H9 (cell line): ENCODE measurements at regions not wholly inside any gene's neighbourhood (a gene's known extent, or its start where the extent isn't known, plus 50 kb on each side); places are given as distances from the start of the nearest gene placed in this dataset.

Experiments
- DNase-seq: peaks from one replicate; pipeline ENCODE4 v3.0.0-alpha.2; 2017
- H2AFZ ChIP-seq: one replicate; pipeline ENCODE4 v1.6.1; 2013; ENCODE audit warnings: mild to moderate bottlenecking, low read length, control low read depth, moderate library complexity
- H2AK5ac ChIP-seq: 2 replicates; pipeline ENCODE4 v1.6.1; 2013; ENCODE audit warnings: low read length, control low read depth, mixed read lengths; ENCODE audit not compliant: insufficient read length
- H2BK120ac ChIP-seq: one replicate; pipeline ENCODE4 v1.6.1; 2013; ENCODE audit warnings: low read depth, mild to moderate bottlenecking, low read length, control low read depth, inconsistent platforms; ENCODE audit not compliant: poor library complexity, severe bottlenecking
- H2BK12ac ChIP-seq: 2 replicates; pipeline ENCODE4 v1.6.1; 2013; ENCODE audit warnings: low read length, control low read depth, mixed read lengths, low read depth; ENCODE audit not compliant: insufficient read length
- H2BK15ac ChIP-seq: 2 replicates; pipeline ENCODE4 v1.6.1; 2013; ENCODE audit warnings: low read depth, low read length, control low read depth
- H2BK20ac ChIP-seq: one replicate; pipeline ENCODE4 v1.6.1; 2013; ENCODE audit warnings: low read depth, mild to moderate bottlenecking, low read length, control low read depth, inconsistent platforms; ENCODE audit not compliant: poor library complexity, severe bottlenecking
- H2BK5ac ChIP-seq: 2 replicates; pipeline ENCODE4 v1.6.1; 2013; ENCODE audit warnings: low read length, control low read depth, mixed read lengths; ENCODE audit not compliant: insufficient read length
- H3K14ac ChIP-seq: 2 replicates; pipeline ENCODE4 v1.6.1; 2013; ENCODE audit warnings: low read length, control low read depth; ENCODE audit not compliant: insufficient read depth
- H3K18ac ChIP-seq: 2 replicates; pipeline ENCODE4 v1.6.1; 2013; ENCODE audit warnings: low read depth, mild to moderate bottlenecking, mixed read lengths, low read length, control low read depth; ENCODE audit not compliant: insufficient read length
- H3K23ac ChIP-seq: 2 replicates; pipeline ENCODE4 v1.6.1; 2013; ENCODE audit warnings: low read length, control low read depth, mixed read lengths, low read depth; ENCODE audit not compliant: insufficient read length
- H3K23me2 ChIP-seq: 2 replicates; pipeline ENCODE4 v1.6.1; 2013; ENCODE audit warnings: low read depth, mild to moderate bottlenecking, mixed read lengths, low read length, control low read depth; ENCODE audit not compliant: insufficient read length, poor library complexity, severe bottlenecking
- H3K27ac ChIP-seq: 2 replicates; pipeline ENCODE4 v1.5.1; 2013; ENCODE audit warnings: low read length, control low read depth, mixed read lengths, low read depth; ENCODE audit not compliant: insufficient read length
- H3K27me3 ChIP-seq: 2 replicates; pipeline ENCODE4 v1.6.1; 2013; ENCODE audit warnings: low read length, control low read depth, inconsistent platforms; ENCODE audit not compliant: insufficient read depth
- H3K4ac ChIP-seq: 2 replicates; pipeline ENCODE4 v1.6.1; 2013; ENCODE audit warnings: low read depth, mild to moderate bottlenecking, control low read depth, inconsistent platforms, low read length, moderate library complexity
- H3K4me1 ChIP-seq: 2 replicates; pipeline ENCODE4 v1.6.1; 2013; ENCODE audit warnings: low read length, control low read depth, inconsistent platforms; ENCODE audit not compliant: insufficient read depth
- H3K4me2 ChIP-seq: 2 replicates; pipeline ENCODE4 v1.6.1; 2013; ENCODE audit warnings: low read length, control low read depth, mixed read lengths; ENCODE audit not compliant: insufficient read length, insufficient read depth
- H3K56ac ChIP-seq: 2 replicates; pipeline ENCODE4 v1.6.1; 2013; ENCODE audit warnings: low read depth, mild to moderate bottlenecking, mixed read lengths, low read length, control low read depth; ENCODE audit not compliant: insufficient read length
- H3K79me1 ChIP-seq: 2 replicates; pipeline ENCODE4 v1.6.1; 2013; ENCODE audit warnings: low read depth, mild to moderate bottlenecking, moderate library complexity, low read length, control low read depth, inconsistent platforms; ENCODE audit not compliant: insufficient read depth, poor library complexity, severe bottlenecking
- H3K79me2 ChIP-seq: 2 replicates; pipeline ENCODE4 v1.6.1; 2013; ENCODE audit warnings: low read length, control low read depth, inconsistent platforms; ENCODE audit not compliant: insufficient read depth
- H3K9ac ChIP-seq: 2 replicates; pipeline ENCODE4 v1.6.1; 2013; ENCODE audit warnings: low read length, control low read depth, mixed read lengths; ENCODE audit not compliant: insufficient read length; ENCODE audit errors: extremely low read depth
- H3K9me3 ChIP-seq: one replicate; pipeline ENCODE4 v1.6.1; 2013; ENCODE audit warnings: low read depth, low read length, inconsistent platforms; ENCODE audit not compliant: control insufficient read depth
- H3T11ph ChIP-seq: one replicate; pipeline ENCODE4 v1.6.1; 2013; ENCODE audit warnings: mild to moderate bottlenecking, low read length, control low read depth, inconsistent platforms
- H4K20me1 ChIP-seq: one replicate; pipeline ENCODE4 v1.6.1; 2013; ENCODE audit not compliant: control insufficient read depth, insufficient read length, insufficient read depth
- H4K5ac ChIP-seq: 2 replicates; pipeline ENCODE4 v1.6.1; 2013; ENCODE audit warnings: low read depth, mild to moderate bottlenecking, mixed read lengths, low read length, control low read depth; ENCODE audit not compliant: insufficient read length
- H4K8ac ChIP-seq: replicated peaks from 2 replicates; pipeline ENCODE4 v1.6.1; 2013; ENCODE audit warnings: low read length, control low read depth, mixed read lengths, low read depth; ENCODE audit not compliant: insufficient read length
- H4K91ac ChIP-seq: 2 replicates; pipeline ENCODE4 v1.6.1; 2013; ENCODE audit warnings: low read depth, mild to moderate bottlenecking, moderate library complexity, mixed read lengths, low read length, control low read depth; ENCODE audit not compliant: insufficient read length
- H3K27ac Mint-ChIP-seq, 3 experiments: 2 replicates in 2 of 3; 3 replicates in 1 of 3; pipeline ENCODE4 v1.8.0; 2020 to 2021; ENCODE audit warnings: mixed read lengths in 3 of 3, mild to moderate bottlenecking in 1 of 3, moderate library complexity in 1 of 3
- H3K27me3 Mint-ChIP-seq: 2 replicates; pipeline ENCODE4 v1.8.0; 2021; ENCODE audit warnings: low read depth, mild to moderate bottlenecking, moderate library complexity, mixed read lengths
- H3K36me3 Mint-ChIP-seq, 3 experiments: 2 replicates in 2 of 3; 3 replicates in 1 of 3; pipeline ENCODE4 v1.8.0; 2020 to 2021; ENCODE audit warnings: low read depth in 3 of 3, mixed read lengths in 3 of 3; ENCODE audit not compliant: insufficient read depth in 1 of 3
- H3K4me1 Mint-ChIP-seq, 2 experiments: 2 replicates each; pipeline ENCODE4 v1.8.0; 2020; ENCODE audit warnings: mixed read lengths in 2 of 2
- H3K4me3 Mint-ChIP-seq, 2 experiments: 2 replicates in 1 of 2; 3 replicates in 1 of 2; pipeline ENCODE4 v1.8.0; 2020 to 2021; ENCODE audit warnings: mild to moderate bottlenecking in 2 of 2, mixed read lengths in 2 of 2, moderate library complexity in 1 of 2
- H3K9me3 Mint-ChIP-seq, 2 experiments: 2 replicates in 1 of 2; 3 replicates in 1 of 2; pipeline ENCODE4 v1.8.0; 2020; ENCODE audit warnings: mild to moderate bottlenecking in 2 of 2, mixed read lengths in 2 of 2, moderate library complexity in 1 of 2
- CTCF ChIP-seq: fragments of 200-600 bp; sonication (generic); conservative IDR thresholded peaks from 3 replicates; pipeline ENCODE4 v1.8.0; 2021; ENCODE audit warnings: antibody characterized with exemption, mild to moderate bottlenecking
- WGBS: extraction: QIAGEN DNeasy Blood & Tissue Kit; methylation state at CpG from one replicate; pipeline ENCODE4 v1.1.7; 2013; ENCODE audit warnings: missing lambda C conversion rate, low lambda C conversion rate, mixed read lengths; ENCODE audit not compliant: insufficient read length; ENCODE audit errors: extremely low coverage; 5-methylcytosine and 5-hydroxymethylcytosine counted together

GRCh38 chr3:132174500-132174899, 139.7 kb upstream of the CPNE4 start:
- no peak overlapping the region for H3K27ac Mint-ChIP-seq
- no peak for TF ChIP-seq CTCF
- Histone ChIP-seq H3K79me1 (no peaks in the 10 kb centered on the region), H3K9me3 (no peaks in the 10 kb centered on the region), H3K18ac (no peak overlapping the region), H2BK15ac (no peak overlapping the region), H3K4ac (no peak overlapping the region), H3T11ph (no peak overlapping the region), H4K20me1 (no peaks in the 10 kb centered on the region), H4K5ac (no peak overlapping the region), H3K4me2 (no peak overlapping the region), H3K56ac (no peak overlapping the region), H3K14ac (no peak overlapping the region), H3K9ac (no peak overlapping the region), H2BK120ac (no peak overlapping the region), H4K8ac (no peak overlapping the region), H3K27me3 (no peaks in the 10 kb centered on the region), H2BK5ac (no peak overlapping the region), H3K4me1 (no peaks in the 10 kb centered on the region), H2BK20ac (no peak overlapping the region), H3K79me2 (no peaks in the 10 kb centered on the region), H3K23me2 (no peaks in the 10 kb centered on the region), H3K23ac (no peak overlapping the region), H4K91ac (no peak overlapping the region), H2BK12ac (no peak overlapping the region), H3K27ac (no peak overlapping the region), H2AK5ac (no peak overlapping the region), H2AFZ (no peak overlapping the region)
- DNase-seq: no peak
- H3K4me3 Mint-ChIP-seq: no peak overlapping the region
- peaks cover 6% of the 10 kb centered on the region for H3K27me3 Mint-ChIP-seq
- no CpG with 5 or more reads among the region's 1 CpG for WGBS
- peaks cover 0 to 2% of the 10 kb centered on the region in 2 experiments; a peak in 1 of 5 replicates for H3K9me3 Mint-ChIP-seq
- H3K4me1 Mint-ChIP-seq: no peaks in the 10 kb centered on the region
- no peaks in the 10 kb centered on the region for H3K36me3 Mint-ChIP-seq
